ENCODE measurements at regions not wholly inside any gene's neighbourhood (a gene's known extent, or its start where the extent isn't known, plus 50 kb on each side); places are given as distances from the start of the nearest gene placed in this dataset.

DNA sequence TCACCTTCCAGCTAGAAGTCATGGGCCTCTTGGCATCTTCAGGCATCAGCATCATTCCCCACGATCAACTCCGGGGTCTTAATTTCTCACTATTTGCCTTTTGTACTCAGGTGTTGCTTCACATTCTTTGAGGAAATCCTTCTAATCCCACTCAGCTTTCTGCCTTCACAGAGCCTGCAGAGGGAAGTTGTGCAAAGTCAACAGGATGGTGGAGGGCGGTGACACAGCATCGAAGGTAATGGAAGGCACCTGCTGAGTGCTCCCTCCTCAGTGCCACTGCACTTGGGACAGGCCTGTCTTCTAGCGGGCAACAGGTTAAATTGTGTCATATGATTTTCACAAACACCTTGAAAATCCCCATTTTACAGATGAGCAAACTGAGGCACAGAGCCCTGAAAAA is 164.0 kb downstream of the EN1 start (continued):
- TF ChIP-seq, protein P1, sequence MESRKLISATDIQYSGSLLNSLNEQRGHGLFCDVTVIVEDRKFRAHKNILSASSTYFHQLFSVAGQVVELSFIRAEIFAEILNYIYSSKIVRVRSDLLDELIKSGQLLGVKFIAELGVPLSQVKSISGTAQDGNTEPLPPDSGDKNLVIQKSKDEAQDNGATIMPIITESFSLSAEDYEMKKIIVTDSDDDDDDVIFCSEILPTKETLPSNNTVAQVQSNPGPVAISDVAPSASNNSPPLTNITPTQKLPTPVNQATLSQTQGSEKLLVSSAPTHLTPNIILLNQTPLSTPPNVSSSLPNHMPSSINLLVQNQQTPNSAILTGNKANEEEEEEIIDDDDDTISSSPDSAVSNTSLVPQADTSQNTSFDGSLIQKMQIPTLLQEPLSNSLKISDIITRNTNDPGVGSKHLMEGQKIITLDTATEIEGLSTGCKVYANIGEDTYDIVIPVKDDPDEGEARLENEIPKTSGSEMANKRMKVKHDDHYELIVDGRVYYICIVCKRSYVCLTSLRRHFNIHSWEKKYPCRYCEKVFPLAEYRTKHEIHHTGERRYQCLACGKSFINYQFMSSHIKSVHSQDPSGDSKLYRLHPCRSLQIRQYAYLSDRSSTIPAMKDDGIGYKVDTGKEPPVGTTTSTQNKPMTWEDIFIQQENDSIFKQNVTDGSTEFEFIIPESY (IDR thresholded peaks at IDR 0.05), result no peak

DNA sequence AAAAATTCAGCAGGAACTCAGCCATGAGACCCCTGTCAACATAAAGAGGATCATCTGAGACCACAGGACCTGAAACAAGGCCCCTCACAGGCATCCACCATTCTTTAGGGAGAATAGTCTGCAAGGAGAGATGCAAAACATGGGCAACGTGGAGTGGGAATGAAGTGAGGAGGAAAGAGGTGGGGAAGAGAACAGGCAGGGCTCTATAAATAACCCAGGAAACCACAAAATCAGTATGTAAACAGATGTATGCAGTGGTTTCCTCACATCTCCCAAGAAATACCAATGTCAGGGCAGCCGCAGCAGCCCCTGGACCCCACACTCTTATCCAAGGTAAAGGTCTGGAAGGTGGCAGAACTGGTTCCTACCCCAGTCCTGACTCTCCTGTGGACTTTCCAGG is 168.5 kb downstream of the EN1 start:
- Histone ChIP-seq H3K36me3 (ENCODE audit: control insufficient read depth in 4 of 4, insufficient read depth in 3 of 4, low read depth in 1 of 4, low read length in 3 of 4) (no peaks in the 10 kb centered on the region), H3K9ac (ENCODE audit: low read depth in 1 of 2, low read length in 2 of 2) (no peak overlapping the region), H3K4me3 (ENCODE audit: low read depth in 1 of 3, low read length in 3 of 3) (no peak overlapping the region), H3K9me3 (ENCODE audit: control insufficient read depth in 4 of 4, low read length in 3 of 4) (no peaks in the 10 kb centered on the region), H3K27me3 (ENCODE audit: control insufficient read depth in 4 of 4, insufficient read depth in 4 of 4, low read length in 3 of 4) (no peaks in the 10 kb centered on the region), H3K27ac (ENCODE audit: low read depth in 1 of 2, low read length in 2 of 2) (no peak overlapping the region), H3K4me1 (ENCODE audit: control insufficient read depth in 4 of 4, insufficient read depth in 4 of 4, low read length in 3 of 4) (no peaks in the 10 kb centered on the region)
- 33% methylated on average over 2 of the region's 2 CpGs for WGBS
- TF ChIP-seq HNF4G (IDR thresholded peaks at IDR 0.05) (no peak), YY1 (IDR thresholded peaks at IDR 0.05) (no peak), EGR1 (IDR thresholded peaks at IDR 0.05; ENCODE audit: low read depth in 2 of 2) (no peak), JUND (IDR thresholded peaks at IDR 0.05) (no peak), FOXA2 (IDR thresholded peaks at IDR 0.05) (no peak)
- TF ChIP-seq, protein P2, sequence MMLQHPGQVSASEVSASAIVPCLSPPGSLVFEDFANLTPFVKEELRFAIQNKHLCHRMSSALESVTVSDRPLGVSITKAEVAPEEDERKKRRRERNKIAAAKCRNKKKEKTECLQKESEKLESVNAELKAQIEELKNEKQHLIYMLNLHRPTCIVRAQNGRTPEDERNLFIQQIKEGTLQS (IDR thresholded peaks at IDR 0.05), result no peak
- TF ChIP-seq, protein P3, sequence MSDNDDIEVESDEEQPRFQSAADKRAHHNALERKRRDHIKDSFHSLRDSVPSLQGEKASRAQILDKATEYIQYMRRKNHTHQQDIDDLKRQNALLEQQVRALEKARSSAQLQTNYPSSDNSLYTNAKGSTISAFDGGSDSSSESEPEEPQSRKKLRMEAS (IDR thresholded peaks at IDR 0.05), result no peak
- TF ChIP-seq, protein P1 (IDR thresholded peaks at IDR 0.05), result no peak
- TF ChIP-seq, protein P4, sequence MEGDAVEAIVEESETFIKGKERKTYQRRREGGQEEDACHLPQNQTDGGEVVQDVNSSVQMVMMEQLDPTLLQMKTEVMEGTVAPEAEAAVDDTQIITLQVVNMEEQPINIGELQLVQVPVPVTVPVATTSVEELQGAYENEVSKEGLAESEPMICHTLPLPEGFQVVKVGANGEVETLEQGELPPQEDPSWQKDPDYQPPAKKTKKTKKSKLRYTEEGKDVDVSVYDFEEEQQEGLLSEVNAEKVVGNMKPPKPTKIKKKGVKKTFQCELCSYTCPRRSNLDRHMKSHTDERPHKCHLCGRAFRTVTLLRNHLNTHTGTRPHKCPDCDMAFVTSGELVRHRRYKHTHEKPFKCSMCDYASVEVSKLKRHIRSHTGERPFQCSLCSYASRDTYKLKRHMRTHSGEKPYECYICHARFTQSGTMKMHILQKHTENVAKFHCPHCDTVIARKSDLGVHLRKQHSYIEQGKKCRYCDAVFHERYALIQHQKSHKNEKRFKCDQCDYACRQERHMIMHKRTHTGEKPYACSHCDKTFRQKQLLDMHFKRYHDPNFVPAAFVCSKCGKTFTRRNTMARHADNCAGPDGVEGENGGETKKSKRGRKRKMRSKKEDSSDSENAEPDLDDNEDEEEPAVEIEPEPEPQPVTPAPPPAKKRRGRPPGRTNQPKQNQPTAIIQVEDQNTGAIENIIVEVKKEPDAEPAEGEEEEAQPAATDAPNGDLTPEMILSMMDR (IDR thresholded peaks at IDR 0.05; ENCODE audit: low read depth, low read length, missing input control), result no peak
- DNase-seq (ENCODE audit: low spot score), result no peak

DNA sequence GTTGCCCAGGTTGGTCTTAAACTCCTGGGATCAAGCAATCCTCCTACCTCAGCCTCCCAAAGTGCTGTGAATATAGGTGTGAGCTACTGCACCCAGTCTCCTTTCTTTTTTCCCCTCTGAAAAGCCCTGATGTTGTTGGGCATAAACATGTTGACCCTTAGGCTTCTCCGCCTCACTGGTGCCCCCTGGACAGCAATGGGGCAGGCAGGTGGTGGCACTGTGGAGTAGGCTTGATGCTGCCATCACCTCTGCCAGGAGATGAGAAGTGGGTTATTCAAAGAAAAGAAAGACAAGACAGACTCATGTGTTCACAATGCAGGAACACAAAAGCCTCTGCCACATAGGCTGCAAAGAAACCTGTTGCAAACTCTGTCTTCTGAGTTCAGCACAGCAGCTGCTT is 169.9 kb downstream of the EN1 start:
- DNase-seq (ENCODE audit: low spot score), result no peak

More for the DNA sequence above, 169.9 kb downstream of the EN1 start:
- H3K36me3 ChIP-seq (ENCODE audit: control insufficient read depth in 4 of 4, insufficient read depth in 3 of 4, low read depth in 1 of 4, low read length in 3 of 4), result no peaks in the 10 kb centered on the region
- 85% methylated on average over 1 of the region's 1 CpG for WGBS
- TF ChIP-seq, protein P1 (IDR thresholded peaks at IDR 0.05), result no peak
- TF ChIP-seq EGR1 (IDR thresholded peaks at IDR 0.05; ENCODE audit: low read depth in 2 of 2), result no peak
- TF ChIP-seq FOXA1 (IDR thresholded peaks at IDR 0.05), result no peak
- no peak for TF ChIP-seq RXRA (IDR thresholded peaks at IDR 0.05)
- TF ChIP-seq RAD21 (IDR thresholded peaks at IDR 0.05), result no peak
- no peak for TF ChIP-seq TAF1 (conservative IDR thresholded peaks at IDR 0.05)
- no peak for TF ChIP-seq FOXA2 (IDR thresholded peaks at IDR 0.05)
- TF ChIP-seq, protein P2 (IDR thresholded peaks at IDR 0.05), result no peak
- TF ChIP-seq, protein P4 (IDR thresholded peaks at IDR 0.05; ENCODE audit: low read depth, low read length, missing input control), result no peak
- TF ChIP-seq, protein P3 (IDR thresholded peaks at IDR 0.05), result no peak
- no peak for TF ChIP-seq HNF4A (conservative IDR thresholded peaks at IDR 0.05)
- TF ChIP-seq NR2F2 (IDR thresholded peaks at IDR 0.05), result no peak
- TF ChIP-seq JUND (IDR thresholded peaks at IDR 0.05), result no peak
- TF ChIP-seq YY1 (IDR thresholded peaks at IDR 0.05), result no peak
- H3K27ac ChIP-seq (ENCODE audit: low read depth in 1 of 2, low read length in 2 of 2), result no peak overlapping the region
- no peak overlapping the region for H3K9ac ChIP-seq (ENCODE audit: low read depth in 1 of 2, low read length in 2 of 2)
- H3K9me3 ChIP-seq (ENCODE audit: control insufficient read depth in 4 of 4, low read length in 3 of 4), result no peaks in the 10 kb centered on the region
- H3K4me1 ChIP-seq (ENCODE audit: control insufficient read depth in 4 of 4, insufficient read depth in 4 of 4, low read length in 3 of 4), result no peaks in the 10 kb centered on the region
- H3K4me3 ChIP-seq (ENCODE audit: low read depth in 1 of 3, low read length in 3 of 3), result no peak overlapping the region
- H3K27me3 ChIP-seq (ENCODE audit: control insufficient read depth in 4 of 4, insufficient read depth in 4 of 4, low read length in 3 of 4), result no peaks in the 10 kb centered on the region

Measured in liver (tissue), 8 donors.